ENCODE measurements at regions not wholly inside any gene's neighbourhood (a gene's known extent, or its start where the extent isn't known, plus 50 kb on each side); places are given as distances from the start of the nearest gene placed in this dataset.

- no peak for TF ChIP-seq EZH2 (IDR thresholded peaks at IDR 0.05; ENCODE audit: borderline replicate concordance, low read length)
- TF ChIP-seq, protein P1, sequence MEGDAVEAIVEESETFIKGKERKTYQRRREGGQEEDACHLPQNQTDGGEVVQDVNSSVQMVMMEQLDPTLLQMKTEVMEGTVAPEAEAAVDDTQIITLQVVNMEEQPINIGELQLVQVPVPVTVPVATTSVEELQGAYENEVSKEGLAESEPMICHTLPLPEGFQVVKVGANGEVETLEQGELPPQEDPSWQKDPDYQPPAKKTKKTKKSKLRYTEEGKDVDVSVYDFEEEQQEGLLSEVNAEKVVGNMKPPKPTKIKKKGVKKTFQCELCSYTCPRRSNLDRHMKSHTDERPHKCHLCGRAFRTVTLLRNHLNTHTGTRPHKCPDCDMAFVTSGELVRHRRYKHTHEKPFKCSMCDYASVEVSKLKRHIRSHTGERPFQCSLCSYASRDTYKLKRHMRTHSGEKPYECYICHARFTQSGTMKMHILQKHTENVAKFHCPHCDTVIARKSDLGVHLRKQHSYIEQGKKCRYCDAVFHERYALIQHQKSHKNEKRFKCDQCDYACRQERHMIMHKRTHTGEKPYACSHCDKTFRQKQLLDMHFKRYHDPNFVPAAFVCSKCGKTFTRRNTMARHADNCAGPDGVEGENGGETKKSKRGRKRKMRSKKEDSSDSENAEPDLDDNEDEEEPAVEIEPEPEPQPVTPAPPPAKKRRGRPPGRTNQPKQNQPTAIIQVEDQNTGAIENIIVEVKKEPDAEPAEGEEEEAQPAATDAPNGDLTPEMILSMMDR (conservative IDR thresholded peaks at IDR 0.05 in 1 of 2, IDR thresholded peaks at IDR 0.05 in 1 of 2; ENCODE audit: extremely low read depth in 1 of 2, insufficient read depth in 1 of 2, low read depth in 1 of 2, low read length in 2 of 2) = no peak
Observed at GRCh38 chr1:209387271-209387968, 196.1 kb upstream of the CAMK1G start.
